Renal cortex interstitium (tissue), 11 donors: ENCODE measurements at regions not wholly inside any gene's neighbourhood (a gene's known extent, or its start where the extent isn't known, plus 50 kb on each side); places are given as distances from the start of the nearest gene placed in this dataset.
"Not testable (repeated sequence)": the region's sequence is repeated elsewhere in the genome, so short reads cannot be mapped to it uniquely, and the experiment has no call there.

Source experiments
- DNase-seq, 11 donors: peaks; one replicate each; pipeline ENCODE4 v3.0.0-alpha.2; 2013; ENCODE audit warnings: low read depth in 9 of 11, low spot score in 4 of 11; ENCODE audit errors: extremely low read depth in 1 of 11

DNA sequence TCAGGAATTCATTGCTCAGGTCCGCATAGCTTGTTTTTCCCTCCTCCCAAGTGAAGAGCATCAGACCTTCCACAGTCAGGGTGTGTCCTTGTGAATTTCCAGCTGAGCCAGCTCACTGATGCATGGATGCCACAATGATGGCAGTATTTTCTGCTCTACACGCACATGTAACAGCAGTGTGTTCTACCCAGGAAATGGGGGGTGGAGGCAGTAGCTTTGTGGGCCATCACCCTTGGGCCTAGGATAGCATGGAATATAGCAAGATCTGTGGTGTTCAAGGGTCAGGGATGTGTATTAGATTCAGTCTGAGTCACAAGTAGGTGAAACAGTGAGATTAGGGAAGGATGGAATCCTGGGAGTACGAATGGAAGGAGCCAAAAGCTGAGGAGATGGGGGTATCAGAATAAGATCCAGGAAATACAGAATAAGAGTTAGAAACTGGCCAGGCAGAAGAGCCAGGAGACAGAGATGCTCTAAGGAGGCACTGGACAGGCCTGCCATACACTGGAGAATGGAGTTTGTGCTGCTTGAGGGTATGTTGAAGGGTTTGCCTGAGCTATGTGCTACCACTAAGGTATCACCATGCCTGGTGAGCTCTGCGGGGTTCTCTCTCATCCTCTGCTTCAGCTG is 90.6 kb upstream of the CNIH3 start:
- no peak for DNase-seq

DNA sequence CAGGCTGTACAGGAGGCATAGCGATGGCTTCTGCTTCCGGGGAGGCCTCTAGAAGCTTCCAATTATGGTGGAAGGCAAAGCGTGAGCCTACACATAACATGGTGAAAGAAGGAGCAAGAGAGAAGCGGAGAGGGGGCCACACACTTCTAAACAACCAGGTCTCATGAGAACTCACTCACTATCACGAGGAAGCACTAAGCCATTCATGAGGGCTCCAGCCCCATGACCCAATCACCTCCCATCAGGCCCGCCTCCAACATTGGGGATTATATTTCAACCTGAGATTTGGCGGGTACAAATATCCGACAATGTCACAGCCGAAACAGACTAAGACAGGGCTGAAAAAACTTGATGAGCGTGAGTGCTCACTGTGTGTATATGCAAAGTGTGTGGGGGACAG is 89.3 kb upstream of the CNIH3 start:
- no peak for DNase-seq

DNA sequence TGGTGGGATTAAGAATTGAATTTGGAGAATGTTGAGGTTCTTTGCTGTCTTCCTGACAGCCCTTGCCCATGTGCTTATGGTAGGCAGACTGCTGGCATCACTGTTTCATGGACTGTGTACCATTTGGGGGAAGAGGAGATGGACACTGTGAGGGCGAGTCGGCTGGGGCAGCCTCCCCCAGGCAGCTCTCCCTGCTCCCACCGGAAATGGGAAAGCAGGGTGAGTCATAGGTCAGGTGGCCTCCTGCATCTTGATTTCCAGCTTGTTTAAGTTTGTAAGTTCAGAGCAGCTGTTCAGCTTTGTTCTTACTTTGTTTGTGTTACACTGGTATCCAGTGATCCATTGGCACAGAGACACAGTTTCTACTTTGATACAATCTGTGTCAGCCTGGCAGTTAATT is 87.2 kb upstream of the CNIH3 start:
- no peak for DNase-seq

DNA sequence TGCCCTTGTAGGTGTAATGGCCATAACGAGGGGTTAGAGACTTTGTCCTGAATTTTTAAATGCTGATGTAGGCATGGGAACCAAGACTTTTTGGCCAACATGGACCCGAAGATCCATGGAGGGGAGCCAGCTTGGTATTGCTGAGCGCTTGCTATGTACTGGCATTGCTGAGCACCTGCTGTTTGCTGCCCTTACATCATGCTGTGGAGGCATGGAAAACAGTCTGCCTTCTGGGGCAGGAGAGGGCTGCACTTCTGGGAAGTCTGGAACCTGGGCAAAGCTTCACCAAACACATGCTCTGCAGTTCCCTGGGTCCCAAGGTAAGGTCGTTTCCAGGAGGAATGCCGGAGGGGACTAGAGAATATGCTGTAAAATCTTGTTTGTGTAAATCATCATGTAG is 86.3 kb upstream of the CNIH3 start:
- DNase-seq: no peak

DNA sequence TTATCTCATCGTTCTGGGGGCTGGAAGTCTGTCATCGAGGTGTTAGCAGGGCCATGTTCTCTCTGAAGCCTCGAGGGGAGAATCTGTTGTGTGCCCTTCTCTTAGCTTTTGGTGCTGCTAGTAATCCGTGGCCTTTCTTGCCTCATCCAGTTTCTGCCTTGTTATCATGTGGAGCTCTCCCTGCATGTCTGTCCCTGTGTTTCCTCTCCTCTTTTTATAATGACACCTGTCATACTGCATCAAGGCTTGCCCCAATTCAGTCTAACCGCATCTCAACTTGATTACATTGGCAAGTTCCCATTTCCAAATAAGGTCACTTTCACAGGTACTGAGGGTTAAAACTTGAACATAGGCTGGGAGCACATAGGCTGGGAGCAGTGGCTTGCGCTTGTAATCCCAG is 82.6 kb upstream of the CNIH3 start:
- no peak for DNase-seq

DNA sequence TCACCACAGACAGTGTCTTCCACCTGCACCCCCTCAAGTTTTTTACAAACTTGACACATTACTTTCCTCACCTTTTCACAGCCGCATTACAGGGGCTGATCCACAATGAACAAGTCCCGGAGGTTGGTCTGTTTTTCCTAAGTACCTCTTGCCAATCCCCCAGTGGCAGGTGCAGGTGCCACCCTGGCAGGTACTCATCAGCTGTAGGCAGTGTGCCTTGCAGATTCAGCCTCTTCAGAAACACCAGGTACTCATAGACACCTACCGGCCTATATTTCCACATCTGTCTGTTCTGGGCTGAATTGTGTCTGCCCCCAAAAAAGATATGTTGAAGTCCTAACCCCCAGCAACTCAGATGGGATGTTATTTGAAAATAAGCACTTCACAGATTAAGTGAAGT is 81.4 kb upstream of the CNIH3 start:
- no peak for DNase-seq

DNA sequence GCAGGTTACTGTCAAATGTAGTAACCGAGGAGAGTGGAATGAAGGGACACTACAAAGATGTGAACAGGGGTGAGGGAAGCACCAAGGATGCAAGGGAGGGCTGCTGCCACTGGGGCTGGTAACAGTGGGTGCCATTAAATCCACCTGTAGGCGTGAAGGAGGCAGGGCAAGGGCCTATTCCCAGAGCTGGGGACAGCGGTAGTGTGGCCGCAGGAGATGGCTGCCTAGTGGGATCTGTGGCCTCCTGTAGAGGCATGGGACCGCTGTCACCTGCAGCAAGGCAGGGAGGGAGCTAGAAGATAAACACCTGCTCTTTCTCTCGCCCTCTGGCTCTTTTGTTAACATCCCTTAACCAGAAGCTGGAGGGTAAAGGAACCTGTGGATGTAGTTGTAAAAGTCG is 80.5 kb upstream of the CNIH3 start:
- no peak for DNase-seq

DNA sequence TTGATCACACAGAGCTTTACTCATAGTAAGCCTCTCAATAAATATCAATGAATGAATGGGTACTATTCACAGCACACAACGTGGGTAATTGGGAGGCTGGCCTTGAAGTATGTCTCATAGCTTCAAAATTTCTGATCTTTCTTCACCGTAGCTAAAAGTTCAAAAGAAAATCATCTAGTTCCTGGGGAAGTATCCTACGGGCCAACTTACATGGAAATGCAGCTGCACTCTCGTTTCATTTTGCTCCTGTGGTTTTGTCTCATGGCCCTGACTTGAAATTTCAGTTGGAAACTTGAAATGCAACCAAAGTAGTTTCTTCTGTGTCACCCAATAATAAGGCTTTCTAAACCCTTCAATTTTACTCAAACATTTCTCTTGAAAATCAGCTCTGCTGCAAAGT is 76.1 kb upstream of the CNIH3 start:
- DNase-seq: no peak

DNA sequence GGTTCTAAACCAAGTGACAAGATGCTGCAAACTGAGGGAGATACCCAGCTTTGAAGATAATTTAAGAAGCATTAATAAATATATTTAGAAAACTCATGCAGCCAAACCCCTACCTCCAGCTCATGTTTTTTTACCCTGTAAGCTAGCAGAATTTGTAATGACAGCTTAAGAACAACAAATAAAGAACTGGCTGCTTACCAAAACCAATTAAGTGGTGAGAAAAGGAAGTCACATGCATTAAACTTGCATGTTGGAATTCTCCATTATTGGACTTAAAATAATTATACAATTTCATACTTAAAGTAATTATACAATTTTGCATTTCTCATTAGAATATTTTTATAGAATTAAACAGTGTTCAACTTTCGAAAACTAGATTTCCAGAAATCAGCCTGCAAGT is 75.6 kb upstream of the CNIH3 start:
- no peak for DNase-seq

DNA sequence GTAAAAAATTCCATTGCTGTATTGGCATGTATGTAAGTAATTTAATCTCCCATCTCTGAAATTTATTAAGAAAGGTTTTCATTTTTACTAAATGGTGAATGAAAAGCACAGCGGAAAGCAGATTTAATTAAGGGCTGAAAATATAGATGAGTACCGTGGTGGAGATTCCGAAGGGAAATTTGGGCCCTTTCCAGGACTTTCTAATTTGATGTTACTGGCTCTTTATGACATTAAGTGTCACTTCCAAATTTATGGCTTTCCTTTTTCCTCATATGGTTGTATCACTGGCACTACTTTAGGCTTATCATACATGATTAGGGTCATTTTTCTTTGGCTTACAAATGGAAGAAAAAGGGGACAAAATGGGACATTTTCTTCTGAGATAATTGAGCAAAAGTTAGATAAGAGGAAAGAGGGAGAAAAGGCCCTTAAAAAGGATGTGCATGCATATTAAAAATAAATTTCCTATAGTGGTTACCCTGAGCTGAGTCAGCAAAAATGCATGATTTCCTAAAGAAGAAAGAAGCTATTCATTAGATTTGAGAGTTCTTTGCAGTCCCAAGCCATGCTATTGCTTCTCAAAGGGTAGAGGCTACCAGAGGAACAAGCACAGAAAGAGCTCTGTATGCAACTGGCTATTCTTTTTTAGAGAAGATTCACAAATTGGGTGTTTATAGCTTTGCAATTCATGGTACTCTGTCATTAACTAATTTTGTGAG is 74.9 kb upstream of the CNIH3 start:
- DNase-seq: no peak

DNA sequence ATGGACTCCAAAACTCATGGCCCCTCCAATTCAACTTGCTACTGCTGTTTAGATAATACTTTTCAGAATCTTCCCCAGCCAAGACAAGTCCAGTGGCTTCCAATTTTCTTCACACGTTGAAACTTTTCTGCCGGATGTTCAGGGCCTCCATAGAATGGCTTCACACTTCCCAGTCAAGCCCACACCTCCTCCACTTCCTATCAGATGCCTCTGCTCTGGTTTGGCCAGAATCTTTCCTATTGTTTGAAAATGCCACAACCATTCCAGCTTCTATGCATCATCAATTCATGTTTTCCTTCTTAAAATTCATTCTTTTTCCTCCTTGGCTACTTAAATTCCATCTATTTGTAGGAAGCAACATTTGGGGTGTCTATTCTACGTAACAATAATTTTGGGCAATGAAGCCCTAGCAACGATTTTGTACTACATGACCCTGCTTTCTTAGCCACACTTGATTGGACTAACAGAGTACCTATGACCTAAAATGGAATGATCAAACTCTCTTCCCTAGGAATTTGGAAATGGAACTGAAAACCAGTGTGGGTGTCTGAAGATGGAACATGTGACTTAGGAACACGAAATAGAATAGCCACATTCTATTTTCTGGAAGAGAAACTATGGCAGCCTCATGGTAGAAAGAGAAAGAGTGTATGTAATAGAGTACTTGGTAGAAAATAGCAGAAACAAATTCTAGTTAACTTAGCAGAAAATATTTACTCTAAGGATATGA is 74.1 kb upstream of the CNIH3 start:
- no peak for DNase-seq

DNA sequence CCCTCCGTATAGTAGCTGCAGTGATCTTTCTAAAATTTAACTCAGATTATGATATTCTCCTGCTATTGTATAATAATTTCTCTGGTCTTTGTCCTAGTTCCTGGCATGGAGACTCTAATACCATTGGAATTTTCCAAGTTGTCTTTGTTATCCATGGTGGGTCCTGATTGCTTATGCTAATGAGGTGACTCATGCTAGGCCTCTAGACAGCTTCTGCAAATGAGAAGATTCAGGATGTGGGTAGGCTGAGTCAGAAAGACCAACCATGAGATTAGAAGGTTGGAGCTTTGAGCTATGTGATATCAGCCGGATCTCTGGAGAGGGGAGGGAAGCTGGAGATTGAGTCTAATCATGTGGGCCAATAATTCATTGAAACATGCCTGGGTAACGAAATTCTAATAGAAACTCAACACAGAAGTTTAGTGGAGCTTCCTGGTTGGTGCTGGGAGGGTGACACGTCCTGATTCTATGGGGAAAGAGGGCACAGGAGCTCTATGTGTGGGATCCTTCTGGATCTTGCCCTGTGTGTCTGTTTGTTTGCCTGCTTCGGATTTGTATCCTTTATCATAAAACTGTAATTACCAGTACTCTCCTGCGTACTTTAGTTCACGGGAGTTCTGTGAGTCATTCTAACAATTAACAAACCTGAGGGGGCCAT is 73.2 kb upstream of the CNIH3 start:
- DNase-seq: no peak

DNA sequence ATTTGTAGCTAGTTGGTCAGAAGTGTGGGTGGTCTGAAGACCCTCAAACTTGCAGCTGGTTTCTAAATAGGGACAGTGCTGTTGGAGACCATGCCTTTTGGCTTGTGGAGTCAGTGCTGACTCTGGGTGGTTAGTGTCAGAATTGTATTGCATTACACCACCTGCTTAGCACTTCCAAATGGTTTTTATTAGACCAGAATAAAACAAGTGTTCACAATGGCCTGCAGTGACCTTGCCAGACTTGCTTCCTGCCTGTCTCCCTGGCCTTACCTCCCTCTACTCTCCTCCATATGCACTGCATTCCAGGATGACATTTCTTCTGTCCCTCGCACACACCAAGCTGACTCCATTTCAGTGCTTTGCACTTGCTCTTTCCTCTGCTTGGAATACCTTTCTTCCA is 72.7 kb upstream of the CNIH3 start:
- DNase-seq: no peak

DNA sequence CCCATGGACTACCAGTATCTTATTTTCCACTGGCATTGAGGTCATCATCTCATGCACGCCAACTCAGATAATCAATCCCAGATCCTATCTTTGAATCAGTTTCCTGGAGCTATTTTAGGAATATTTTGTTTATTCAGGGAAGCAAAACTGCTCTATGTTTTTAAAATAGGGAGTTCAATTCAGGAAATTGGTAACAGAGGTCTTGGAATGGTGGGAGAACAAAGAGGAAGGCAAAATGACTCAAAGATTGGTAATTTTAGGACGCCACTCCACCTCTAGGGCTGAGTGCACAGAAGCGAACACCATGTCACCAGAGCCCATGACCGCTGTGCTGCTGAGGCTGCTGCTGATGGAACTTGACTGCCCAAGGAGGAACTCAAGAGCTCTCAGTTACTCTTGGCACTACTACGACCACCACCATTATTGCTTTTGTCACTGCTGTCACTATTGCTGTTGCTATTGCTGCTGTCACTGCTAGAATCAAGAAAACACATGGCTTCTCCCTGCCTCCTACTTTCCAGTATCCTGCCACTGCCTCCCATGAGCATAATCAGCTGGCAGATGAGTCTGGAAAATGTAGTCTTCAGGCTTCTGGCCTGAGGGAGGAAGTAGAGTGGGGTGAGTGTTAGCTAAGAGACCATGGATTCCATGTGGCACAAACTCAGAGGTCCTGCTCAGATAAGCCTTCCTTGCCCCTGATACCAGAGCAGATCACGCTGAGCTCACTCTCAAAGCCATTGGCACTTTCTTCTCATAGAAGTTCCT is 71.6 kb upstream of the CNIH3 start:
- DNase-seq: no peak

DNA sequence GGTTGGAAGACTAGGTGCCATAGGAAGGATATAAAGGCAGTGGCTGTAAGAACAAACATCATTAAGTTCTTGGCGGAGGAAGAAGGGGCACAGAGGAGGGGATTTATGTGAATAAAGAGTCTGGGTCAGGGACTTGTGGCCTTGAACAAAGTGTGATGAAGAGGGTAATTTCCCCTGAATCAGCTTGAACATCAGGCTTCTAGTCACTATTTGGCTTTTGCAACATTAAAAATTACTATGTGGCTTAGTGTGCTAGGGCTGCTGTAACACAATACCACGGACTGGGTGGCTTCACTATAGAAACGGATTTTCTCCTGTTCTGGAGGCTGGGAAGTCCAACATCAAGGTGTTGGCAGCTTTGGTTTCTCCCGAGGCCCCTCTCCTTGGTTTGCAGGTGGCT is 70.5 kb upstream of the CNIH3 start:
- DNase-seq: no peak

DNA sequence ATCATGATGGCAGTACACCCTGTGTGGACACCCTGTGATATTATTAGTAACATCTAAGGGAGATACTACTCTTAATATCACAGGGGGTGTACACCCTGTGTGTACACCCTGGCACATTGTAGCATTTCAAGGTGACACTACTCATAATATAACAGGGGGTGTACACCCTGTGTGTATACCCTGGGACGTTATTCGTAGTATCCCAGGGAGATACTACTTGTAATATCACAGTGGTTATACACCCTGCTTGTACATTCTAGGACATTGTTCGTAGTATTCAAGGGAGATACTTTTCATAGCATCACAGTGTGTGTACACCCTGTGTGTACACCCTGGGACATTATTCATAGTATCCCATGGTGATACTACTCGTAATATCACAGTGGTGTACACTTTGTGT is 67.4 kb upstream of the CNIH3 start:
- DNase-seq: no peak

DNA sequence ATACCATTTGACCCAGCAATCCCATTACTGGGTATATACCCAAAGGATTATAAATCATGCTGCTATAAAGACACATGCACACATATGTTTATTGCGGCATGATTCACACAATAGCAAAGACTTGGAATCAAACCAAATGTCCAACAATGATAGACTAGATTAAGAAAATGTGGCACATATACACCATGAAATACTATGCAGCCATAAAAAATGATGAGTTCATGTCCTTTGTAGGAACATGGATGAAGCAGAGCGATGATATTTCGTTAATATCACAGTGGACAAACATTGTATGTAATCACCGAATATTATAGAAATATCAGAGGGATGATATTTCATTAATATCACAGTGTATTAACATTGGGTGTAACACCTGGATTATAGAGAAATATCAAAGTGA is 64.9 kb upstream of the CNIH3 start:
- DNase-seq: not testable (repeated sequence)

DNA sequence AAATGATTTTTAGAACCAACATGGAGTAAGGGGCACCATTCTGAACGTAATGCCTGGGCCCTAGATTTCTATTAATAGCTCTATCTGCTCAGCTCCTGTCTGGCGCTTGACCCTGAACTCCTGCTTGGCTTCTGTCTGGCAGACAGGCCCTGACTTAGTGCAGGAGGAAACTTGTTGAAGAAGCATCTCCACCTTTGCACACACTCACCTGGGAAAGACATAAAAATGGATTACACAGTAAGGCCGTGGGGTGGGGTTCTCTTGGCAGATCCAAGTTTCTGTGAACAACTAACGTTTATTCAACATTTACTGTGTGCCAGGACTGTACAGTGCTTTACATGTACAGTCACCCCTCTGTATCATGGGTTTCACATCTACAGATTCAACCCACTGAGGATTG is 62.1 kb upstream of the CNIH3 start:
- no peak for DNase-seq

DNA sequence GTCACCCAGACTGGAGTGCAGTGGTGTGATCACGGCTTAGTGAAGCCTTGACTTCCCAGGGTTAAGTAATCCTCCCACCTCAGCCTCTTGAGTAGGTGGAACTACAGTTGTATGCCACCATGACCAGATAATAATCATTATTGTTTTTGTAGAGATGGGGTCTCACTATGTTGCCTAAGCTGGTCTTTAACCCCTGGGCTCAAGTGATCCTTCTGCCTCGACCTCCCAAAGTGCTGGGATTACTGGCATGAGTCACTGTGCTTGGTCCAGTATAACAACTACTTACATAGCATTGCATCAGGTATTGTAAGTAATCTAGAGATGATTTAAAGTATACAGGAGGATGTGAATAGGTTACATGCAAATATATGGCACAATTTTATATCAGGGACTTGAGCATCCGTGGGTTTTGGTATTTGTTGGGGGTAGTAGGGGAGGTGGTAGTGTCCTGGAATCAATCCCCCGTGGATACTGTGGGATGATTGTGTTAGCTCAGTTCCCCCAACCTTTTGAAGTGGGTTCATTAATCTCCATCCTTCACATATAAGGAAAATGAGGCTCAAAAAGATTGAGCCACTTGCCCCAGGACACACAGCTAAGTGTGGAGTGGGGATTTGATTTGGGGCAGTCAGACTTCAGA is 61.4 kb upstream of the CNIH3 start:
- DNase-seq: no peak
